GM18517 (cell line): ENCODE measurements at regions not wholly inside any gene's neighbourhood (a gene's known extent, or its start where the extent isn't known, plus 50 kb on each side); places are given as distances from the start of the nearest gene placed in this dataset.

Source experiments
- ATAC-seq: cut with Tn5 transposase; IDR thresholded peaks from one replicate; pipeline ENCODE4 v1.9.1; 2021; ENCODE audit warnings: mild to moderate bottlenecking, moderate library complexity; ENCODE audit not compliant: unreplicated experiment

GRCh38 chr5:165201369-165201768 lies 1696.0 kb downstream of the MAT2B start:
- no peak for ATAC-seq

DNA sequence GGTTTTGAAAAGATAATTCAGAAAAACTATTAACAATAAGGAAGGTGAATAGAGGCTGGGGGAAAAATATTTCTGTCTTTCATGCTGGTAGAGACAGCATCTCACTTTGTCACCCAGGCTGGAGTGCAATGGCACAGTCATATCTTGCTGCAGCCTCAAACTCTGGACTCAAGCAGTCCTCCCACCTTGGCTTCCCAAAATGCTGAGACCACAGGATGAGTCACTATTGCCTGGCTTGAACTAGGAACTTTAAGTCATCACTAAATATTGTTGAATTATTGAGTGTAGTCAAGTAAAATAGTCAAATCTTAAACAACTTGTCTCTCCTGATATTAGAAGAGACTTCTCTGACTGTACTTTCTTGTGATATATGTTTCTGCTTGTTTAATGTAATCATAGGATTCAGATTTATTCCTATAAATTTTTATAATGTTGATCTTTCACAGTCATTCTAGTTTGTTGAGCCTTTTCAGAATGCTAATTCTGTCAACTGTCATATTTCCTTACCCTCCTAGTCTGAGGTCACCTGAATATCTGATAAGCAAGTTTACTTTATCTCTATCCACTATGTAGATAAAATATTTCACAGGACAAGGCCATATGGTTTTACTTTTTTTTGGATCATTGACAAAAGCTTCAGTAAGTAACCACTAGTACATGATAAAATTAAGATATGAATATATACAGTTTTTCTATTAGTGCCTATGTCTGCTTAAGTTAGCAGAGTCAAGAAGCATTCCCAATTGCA lies 1696.5 kb downstream of the MAT2B start:
- no peak for ATAC-seq

GRCh38 chr5:165202519-165202910 lies 1697.1 kb downstream of the MAT2B start:
- ATAC-seq = no peak

DNA sequence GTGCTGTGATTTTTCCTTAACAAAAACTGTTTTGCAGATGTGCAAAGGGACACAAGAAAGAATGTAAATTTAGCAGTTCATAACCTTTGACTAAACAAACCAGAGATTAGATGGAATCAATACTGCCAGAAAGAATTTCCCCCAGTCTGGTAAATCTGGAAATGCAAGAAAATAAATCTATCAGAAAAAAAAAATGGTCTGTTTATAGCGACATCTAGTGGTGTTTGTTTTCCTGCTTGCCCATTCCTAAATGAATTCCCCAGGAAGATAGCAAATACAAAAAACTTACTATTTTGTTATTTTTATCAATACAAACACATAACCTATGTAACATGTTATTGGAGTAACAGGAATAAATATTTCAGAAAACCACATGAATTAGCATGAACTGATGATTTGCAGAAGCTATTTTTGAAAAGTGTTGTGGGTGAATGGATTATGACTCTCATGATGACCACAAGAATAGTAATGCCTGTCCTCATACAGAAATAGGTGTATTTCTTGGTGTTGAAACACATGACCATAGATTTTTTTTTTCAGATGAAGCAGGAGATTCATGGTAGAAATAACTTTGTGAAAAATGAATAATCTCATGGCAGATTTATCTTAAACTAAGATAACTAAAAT lies 1703.8 kb downstream of the MAT2B start:
- ATAC-seq = no peak

DNA sequence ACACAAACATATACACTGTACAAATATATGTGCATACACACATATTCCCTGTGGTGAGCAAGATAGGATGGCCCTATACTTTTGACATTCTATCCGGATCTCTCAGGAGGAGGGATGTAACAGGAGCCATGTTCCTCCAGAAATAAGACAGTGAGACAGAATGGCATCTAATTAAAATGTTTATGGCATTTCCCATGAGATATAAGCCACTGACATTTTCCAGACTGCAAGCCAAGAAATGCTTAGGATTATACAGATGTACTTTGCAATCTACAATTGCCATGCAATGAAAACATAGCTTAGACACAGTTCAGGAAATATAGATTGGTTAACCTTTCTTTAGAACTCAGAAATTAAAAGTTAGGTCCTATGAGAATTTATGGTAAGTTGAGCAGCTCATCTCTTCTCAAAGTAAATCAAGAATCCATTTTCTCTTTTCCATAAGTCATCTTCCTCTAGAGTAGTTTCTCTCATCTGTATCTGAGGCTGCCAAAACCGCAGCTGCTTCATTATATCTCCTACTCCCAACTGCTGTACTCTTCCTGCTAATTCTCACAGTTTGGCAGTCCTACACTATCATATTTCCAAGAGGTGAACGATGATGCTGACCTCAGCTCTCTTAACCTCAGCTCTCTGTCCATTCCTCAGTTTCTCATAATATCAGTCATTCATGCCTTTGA lies 1719.1 kb downstream of the MAT2B start:
- no peak for ATAC-seq

- ATAC-seq = no peak
These were observed 1722.1 kb downstream of the MAT2B start for GRCh38 chr5:165227515-165227914.

- ATAC-seq = no peak
These were observed 1722.8 kb downstream of the MAT2B start for GRCh38 chr5:165228184-165228583.

GRCh38 chr5:165231821-165232508 lies 1726.5 kb downstream of the MAT2B start:
- no peak for ATAC-seq

DNA sequence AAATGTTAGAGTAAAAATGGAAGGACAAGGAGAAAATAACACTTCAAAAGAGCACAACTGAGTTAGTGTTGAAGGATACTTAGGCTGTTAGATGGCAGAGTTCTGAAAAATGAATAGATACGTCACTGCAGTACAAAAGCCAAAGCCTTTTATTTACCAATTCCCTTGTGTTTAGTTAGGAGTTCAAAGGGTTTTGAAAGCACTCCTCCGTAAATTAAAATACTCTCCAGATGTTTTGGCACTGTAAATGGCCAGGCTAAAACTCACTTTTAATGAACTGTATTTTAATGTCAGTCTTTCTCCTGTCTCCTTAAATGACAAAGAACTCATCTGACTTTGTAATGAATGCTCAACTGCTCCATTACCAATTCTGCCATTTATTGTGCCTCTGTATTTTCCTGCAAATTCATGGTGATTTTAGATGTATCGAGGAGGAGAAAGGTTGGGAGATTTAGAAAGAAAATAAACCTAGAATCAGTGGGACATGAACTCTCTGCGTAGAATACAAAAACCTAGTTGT lies 1727.2 kb downstream of the MAT2B start:
- ATAC-seq = no peak

- no peak for ATAC-seq
These were observed 1736.4 kb downstream of the MAT2B start for GRCh38 chr5:165241811-165242210.

DNA sequence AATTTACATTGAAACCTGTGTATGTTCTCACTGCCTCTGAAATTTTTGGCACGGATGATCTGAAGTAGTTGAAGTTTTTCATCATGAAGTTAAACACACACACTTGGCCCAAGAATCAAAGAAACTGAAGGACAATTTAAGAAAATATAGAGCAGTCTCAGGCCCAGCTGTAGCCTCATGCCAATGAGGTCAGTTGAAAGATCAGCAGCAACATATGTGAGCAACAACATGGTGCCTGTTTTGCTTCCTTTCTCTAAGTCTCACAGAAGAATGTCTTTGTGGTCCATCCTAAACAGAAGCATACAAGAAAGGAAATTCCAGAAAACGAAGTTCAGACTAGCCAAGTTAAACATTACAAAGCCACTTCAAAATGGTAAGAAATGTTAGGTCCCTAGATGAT lies 1737.2 kb downstream of the MAT2B start:
- ATAC-seq = no peak

DNA sequence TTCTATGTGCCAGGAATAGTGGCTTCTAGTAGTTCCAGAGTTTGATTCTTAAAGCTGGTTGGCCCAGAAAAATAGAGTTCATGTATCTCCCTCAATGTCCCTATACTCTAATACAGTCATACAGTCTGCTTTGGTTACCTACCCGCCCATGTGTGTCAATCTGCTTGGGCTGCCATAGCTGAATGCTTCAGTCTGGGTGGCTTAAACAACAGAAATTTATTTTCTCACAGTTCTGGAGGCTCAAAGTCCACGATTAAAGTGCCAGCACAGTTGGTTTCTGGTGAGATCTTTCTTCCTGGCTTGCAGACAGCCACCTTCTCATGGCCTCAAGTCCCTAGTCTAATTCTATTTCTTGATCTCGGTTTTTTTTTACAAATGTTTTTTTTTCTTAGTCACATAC lies 1739.0 kb downstream of the MAT2B start:
- no peak for ATAC-seq

DNA sequence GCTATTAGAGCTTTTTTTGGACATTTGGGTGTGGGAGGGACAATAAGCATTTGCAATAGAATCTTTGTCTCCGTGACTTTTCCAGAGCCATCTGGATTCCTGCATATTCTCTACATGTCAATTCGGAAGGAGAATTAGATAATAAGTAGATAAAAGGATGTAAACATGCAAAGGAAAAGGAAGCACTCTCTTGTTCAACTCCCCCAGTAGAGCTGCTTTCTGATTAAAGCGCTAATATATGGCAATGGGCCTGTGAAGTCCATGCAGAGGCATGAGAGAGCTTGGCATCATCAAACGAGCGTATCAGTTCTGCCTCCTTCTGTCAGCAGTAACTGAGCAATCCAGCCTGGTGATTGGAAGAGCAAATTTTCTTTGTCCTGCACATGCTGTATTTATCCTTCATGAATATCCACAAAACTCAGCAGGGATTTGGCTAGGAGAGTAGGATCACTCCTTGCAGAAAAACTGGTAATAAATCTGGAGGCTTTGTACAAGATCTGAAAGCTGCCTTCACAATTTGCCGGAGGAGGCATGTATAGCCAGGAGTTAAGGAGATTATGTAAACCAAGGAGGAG lies 1752.9 kb downstream of the MAT2B start:
- no peak for ATAC-seq

DNA sequence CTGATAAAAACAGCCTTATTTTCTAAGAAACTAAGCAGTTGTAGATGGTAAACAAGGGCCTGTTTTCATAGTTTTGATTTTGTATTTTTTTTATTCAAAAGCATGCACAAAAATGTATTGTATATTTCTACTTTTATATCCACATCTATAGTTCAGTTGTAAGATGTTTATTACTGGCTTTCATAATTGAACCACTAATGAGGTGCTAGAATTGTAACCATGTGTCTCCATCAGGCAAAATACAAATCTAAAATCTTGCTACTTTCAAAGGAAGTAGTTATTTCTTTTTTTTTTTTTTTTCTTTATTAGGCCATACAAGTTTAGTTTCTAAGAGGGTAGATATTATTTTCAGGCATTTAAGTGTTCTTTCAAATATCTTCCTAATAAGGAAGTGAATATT lies 1755.0 kb downstream of the MAT2B start:
- ATAC-seq = no peak

DNA sequence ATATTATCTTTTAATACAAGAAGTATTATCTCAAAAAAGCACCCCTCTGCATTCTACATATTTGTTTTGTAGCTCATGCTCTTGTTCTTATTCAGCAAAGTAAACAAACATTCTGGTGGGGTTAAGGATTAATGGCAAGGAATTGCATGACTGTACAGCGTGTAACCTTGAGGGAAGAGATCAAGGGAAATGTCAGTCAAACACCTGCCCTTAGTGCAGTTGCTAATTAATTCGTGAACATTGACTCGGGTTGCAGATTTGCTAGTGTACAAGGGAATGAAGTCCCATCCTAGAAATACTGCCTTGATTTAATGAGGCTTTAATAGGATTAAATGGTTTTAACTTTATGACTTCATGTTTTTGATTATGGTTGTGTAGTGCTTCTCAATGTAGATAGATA lies 1758.1 kb downstream of the MAT2B start:
- ATAC-seq = no peak

- no peak for ATAC-seq
These were observed 1761.5 kb downstream of the MAT2B start for GRCh38 chr5:165266939-165267338.

- ATAC-seq = no peak
These were observed 1767.0 kb downstream of the MAT2B start for GRCh38 chr5:165272436-165272835.

DNA sequence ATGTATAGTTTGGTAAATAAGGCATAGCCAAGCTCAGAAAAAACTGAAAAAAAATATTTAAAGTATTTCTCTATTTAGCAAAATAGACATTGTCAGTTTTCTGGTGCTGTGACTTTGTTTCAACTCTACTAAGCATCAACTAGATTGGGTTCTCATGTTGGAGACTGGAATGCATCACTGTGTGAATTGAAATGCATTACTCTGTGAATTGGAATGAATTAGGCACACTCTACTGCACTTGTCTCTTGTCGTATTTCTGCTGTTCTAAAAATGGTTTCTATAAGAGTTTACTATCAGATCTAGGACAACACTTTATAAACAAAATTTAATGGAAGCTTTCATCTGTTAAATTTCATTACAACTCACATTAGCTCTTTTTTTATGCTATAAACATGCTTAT lies 1772.2 kb downstream of the MAT2B start:
- ATAC-seq = no peak

DNA sequence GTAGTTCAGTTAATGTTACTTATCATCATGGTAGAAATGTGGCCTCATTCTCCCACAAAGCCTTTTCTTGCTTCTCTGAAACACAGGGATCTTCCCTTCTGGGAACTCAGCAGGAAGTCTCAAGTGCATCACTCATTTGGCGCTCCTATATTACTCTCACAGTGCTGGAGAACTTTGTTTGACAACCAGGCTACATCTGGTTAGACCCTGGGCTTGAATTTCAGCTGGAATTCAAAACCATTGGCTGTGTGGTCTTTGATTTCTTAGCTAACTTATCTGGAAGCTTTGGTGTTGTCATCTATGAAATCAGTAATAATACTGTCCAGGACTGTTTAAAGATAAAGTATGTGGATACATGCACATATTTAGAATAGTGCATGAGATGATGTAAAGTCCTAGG lies 1777.1 kb downstream of the MAT2B start:
- ATAC-seq = no peak

DNA sequence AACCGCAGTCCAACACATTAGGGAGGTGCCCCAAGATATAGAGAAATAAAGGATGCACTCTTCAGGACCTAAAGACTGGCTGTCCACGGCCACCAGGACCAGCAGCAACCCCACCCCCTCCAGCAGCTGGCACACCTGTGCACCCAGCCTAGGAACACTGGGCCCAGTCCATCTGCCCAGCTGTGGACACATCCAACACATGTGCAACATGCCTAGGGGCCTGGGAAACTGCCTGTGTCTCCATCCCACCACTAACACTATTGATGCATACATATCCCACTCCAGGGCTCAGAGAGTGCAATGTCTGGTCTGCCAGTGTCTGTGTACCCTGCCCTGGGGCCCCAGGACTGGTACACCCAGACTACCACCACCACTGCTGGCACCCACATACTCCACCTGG lies 1781.3 kb downstream of the MAT2B start:
- ATAC-seq = no peak

- no peak for ATAC-seq
These were observed 1785.1 kb downstream of the MAT2B start for GRCh38 chr5:165290535-165290934.
